PC-9 (cell line): ENCODE measurements at regions not wholly inside any gene's neighbourhood (a gene's known extent, or its start where the extent isn't known, plus 50 kb on each side); places are given as distances from the start of the nearest gene placed in this dataset.

Experiments used
- BruUV-seq: library from RNA; stranded (reverse); fragments of 400-500 nt; replicated peaks from 2 replicates; lab custom pipeline; 2021; lab: Mats Ljungman, UMichigan
- CTCF ChIA-PET: fragments of 300-600 bp; sonication (Branson Sonifier 250); formaldehyde crosslinking; loops from one replicate; lab custom pipeline; 2022; ENCODE audit warnings: antibody characterized with exemption; lab: Charles Lee
- POLR2A ChIA-PET: fragments of 300-600 bp; sonication (Branson Sonifier 250); formaldehyde crosslinking; loops from one replicate; lab custom pipeline; 2022; ENCODE audit warnings: antibody characterized with exemption; ENCODE audit not compliant: unreplicated experiment; lab: Charles Lee
- DNase-seq, 2 experiments: peaks; one replicate each; pipeline versions ENCODE4 v3.0.0 to v3.0.0-alpha.2; 2015 to 2022; ENCODE audit warnings: mixed read lengths in 1 of 2
- H2AFZ ChIP-seq: fragments of 200-600 bp; sonication (generic); 2 replicates; pipeline ENCODE4 v1.8.1; 2017; ENCODE audit warnings: antibody characterized with exemption
- H3F3A ChIP-seq: fragments of 200-600 bp; sonication (generic); 2 replicates; pipeline ENCODE4 v1.8.1; 2017; ENCODE audit warnings: antibody characterized with exemption, mild to moderate bottlenecking, low read depth; ENCODE audit not compliant: insufficient read depth
- H3K27ac ChIP-seq: fragments of 200-600 bp; sonication (generic); 2 replicates; pipeline ENCODE4 v1.6.1; 2016; ENCODE audit warnings: mixed run types
- H3K27me3 ChIP-seq: fragments of 200-600 bp; sonication (generic); 2 replicates; pipeline ENCODE4 v1.6.1; 2016; ENCODE audit warnings: low read depth, mixed run types; ENCODE audit not compliant: insufficient read depth
- H3K36me3 ChIP-seq: fragments of 200-600 bp; sonication (generic); 2 replicates; pipeline ENCODE4 v1.6.1; 2016; ENCODE audit warnings: low read depth, mixed run types
- H3K4me1 ChIP-seq: fragments of 200-600 bp; sonication (generic); replicated peaks from 2 replicates; pipeline ENCODE4 v1.6.1; 2016; ENCODE audit warnings: mixed run types; ENCODE audit not compliant: insufficient read depth
- H3K4me2 ChIP-seq: fragments of 200-600 bp; sonication (generic); 2 replicates; pipeline ENCODE4 v1.6.1; 2017; ENCODE audit warnings: mixed run types
- H3K4me3 ChIP-seq: fragments of 200-600 bp; sonication (generic); 2 replicates; pipeline ENCODE4 v1.6.1; 2016; ENCODE audit warnings: mixed run types
- H3K79me2 ChIP-seq: fragments of 200-600 bp; sonication (generic); 2 replicates; pipeline ENCODE4 v1.6.1; 2017; ENCODE audit warnings: low read depth, mixed run types
- H3K9me2 ChIP-seq: fragments of 200-600 bp; sonication (generic); 2 replicates; pipeline ENCODE4 v1.8.1; 2017; ENCODE audit warnings: mild to moderate bottlenecking; ENCODE audit not compliant: insufficient read depth
- H3K9me3 ChIP-seq: fragments of 200-600 bp; sonication (generic); 2 replicates; pipeline ENCODE4 v1.8.1; 2016; ENCODE audit warnings: low read depth; ENCODE audit not compliant: insufficient read depth
- H4K20me1 ChIP-seq: fragments of 200-600 bp; sonication (generic); 2 replicates; pipeline ENCODE4 v1.8.1; 2017; ENCODE audit not compliant: insufficient read depth
- EZH2 ChIP-seq: fragments of 200-600 bp; sonication (generic); IDR thresholded peaks from 2 replicates; pipeline ENCODE4 v1.8.0; 2017; ENCODE audit warnings: antibody characterized with exemption, low read depth
- intact Hi-C: fragments of 100-400 bp; cut with micrococcal nuclease; formaldehyde crosslinking; loops from one replicate; pipeline ENCODE4 v1.10.0; 2022; ENCODE audit not compliant: unreplicated experiment
- TF ChIP-seq, protein P1 (sequence below): fragments of 200-600 bp; sonication (generic); conservative IDR thresholded peaks from 2 replicates; pipeline ENCODE4 v1.6.1; 2017; ENCODE audit warnings: mixed run types, antibody characterized with exemption, mild to moderate bottlenecking, moderate library complexity

DNA sequence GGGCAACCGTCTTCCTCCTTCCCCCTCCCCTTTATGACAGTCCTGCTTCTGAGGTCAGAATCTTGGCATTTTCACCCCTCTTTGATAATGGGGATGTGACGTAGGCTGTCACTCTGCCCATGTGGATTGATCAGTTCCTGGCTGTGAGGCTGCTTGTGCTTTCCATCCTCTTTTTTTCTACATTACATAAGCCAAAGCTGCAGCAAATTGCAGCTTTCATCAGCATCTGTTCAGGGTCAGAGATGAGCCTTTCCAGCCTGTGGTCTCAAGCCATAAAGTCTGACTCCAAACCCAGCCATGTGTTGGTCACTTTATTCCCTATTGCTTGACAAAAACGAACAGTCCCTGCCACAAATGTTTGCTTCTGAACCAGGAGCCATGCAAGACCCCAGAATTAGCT lies 535.1 kb downstream of the CDH11 start:
- no peak overlapping the region for H3K4me3 ChIP-seq
- CTCF ChIA-PET: no interaction called here
- no peaks in the 10 kb centered on the region for H3F3A ChIP-seq
- no peaks in the 10 kb centered on the region for H4K20me1 ChIP-seq
- POLR2A ChIA-PET: no interaction called here
- H3K9me3 ChIP-seq: no peaks in the 10 kb centered on the region
- no peaks in the 10 kb centered on the region for H3K9me2 ChIP-seq
- no TSS peak for BruUV-seq
- H3K79me2 ChIP-seq: no peaks in the 10 kb centered on the region
- intact Hi-C loops: no loop called here
- H3K4me1 ChIP-seq: no peaks in the 10 kb centered on the region
- no peak overlapping the region for H3K4me2 ChIP-seq
- no peaks in the 10 kb centered on the region for H3K27me3 ChIP-seq
- no peak for TF ChIP-seq EZH2
- TF ChIP-seq, protein P1, sequence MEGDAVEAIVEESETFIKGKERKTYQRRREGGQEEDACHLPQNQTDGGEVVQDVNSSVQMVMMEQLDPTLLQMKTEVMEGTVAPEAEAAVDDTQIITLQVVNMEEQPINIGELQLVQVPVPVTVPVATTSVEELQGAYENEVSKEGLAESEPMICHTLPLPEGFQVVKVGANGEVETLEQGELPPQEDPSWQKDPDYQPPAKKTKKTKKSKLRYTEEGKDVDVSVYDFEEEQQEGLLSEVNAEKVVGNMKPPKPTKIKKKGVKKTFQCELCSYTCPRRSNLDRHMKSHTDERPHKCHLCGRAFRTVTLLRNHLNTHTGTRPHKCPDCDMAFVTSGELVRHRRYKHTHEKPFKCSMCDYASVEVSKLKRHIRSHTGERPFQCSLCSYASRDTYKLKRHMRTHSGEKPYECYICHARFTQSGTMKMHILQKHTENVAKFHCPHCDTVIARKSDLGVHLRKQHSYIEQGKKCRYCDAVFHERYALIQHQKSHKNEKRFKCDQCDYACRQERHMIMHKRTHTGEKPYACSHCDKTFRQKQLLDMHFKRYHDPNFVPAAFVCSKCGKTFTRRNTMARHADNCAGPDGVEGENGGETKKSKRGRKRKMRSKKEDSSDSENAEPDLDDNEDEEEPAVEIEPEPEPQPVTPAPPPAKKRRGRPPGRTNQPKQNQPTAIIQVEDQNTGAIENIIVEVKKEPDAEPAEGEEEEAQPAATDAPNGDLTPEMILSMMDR: no peak
- no peak overlapping the region for H2AFZ ChIP-seq
- no peak overlapping the region for H3K27ac ChIP-seq
- DNase-seq: no peak
- H3K36me3 ChIP-seq: no peaks in the 10 kb centered on the region

- BruUV-seq: no TSS peak
- Histone ChIP-seq H3K36me3 (no peaks in the 10 kb centered on the region), H2AFZ (no peak overlapping the region), H3F3A (no peaks in the 10 kb centered on the region), H3K27ac (no peak overlapping the region), H3K79me2 (no peaks in the 10 kb centered on the region), H3K4me2 (no peak overlapping the region), H3K9me2 (no peaks in the 10 kb centered on the region), H3K4me1 (no peaks in the 10 kb centered on the region), H3K9me3 (no peaks in the 10 kb centered on the region), H3K27me3 (no peaks in the 10 kb centered on the region), H3K4me3 (no peak overlapping the region), H4K20me1 (no peaks in the 10 kb centered on the region)
- intact Hi-C loops: no loop called here
- TF ChIP-seq EZH2: no peak
- TF ChIP-seq, protein P1: no peak
- CTCF ChIA-PET: no interaction called here
- POLR2A ChIA-PET: no interaction called here
- DNase-seq: no peak
These were observed 536.5 kb downstream of the CDH11 start for GRCh38 chr16:64585367-64585766.

DNA sequence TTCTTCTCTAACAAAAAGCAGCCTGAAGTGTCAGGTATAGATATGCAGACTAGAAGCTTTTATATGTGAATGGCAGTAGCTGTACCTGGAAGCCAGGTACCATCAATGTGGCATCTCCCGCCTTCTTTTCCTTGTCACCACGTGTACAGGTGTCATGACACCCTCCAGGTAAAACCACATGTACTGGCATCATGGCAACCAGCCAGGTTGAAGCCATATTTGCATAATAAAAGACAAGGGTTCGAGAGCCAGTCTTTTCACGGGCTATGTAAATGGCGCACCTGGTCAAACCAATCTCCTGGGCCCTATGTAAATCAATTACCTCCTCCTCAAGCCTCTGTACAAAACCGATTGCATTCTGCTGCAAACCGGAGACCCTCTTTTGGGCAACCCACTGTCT lies 541.3 kb downstream of the CDH11 start:
- ChIA-PET CTCF (no interaction called here), POLR2A (no interaction called here)
- Histone ChIP-seq H4K20me1 (no peaks in the 10 kb centered on the region), H3K9me2 (no peaks in the 10 kb centered on the region), H3K36me3 (no peaks in the 10 kb centered on the region), H3K4me3 (no peak overlapping the region), H3K9me3 (no peaks in the 10 kb centered on the region), H2AFZ (no peak overlapping the region), H3F3A (no peaks in the 10 kb centered on the region), H3K27ac (no peak overlapping the region), H3K27me3 (no peaks in the 10 kb centered on the region), H3K4me2 (no peak overlapping the region), H3K4me1 (no peaks in the 10 kb centered on the region), H3K79me2 (no peaks in the 10 kb centered on the region)
- DNase-seq: no peak
- intact Hi-C loops: no loop called here
- BruUV-seq: no TSS peak
- TF ChIP-seq, protein P1: no peak
- no peak for TF ChIP-seq EZH2
